ENCODE measurements at regions not wholly inside any gene's neighbourhood (a gene's known extent, or its start where the extent isn't known, plus 50 kb on each side); places are given as distances from the start of the nearest gene placed in this dataset.
"Not testable (repeated sequence)": the region's sequence is repeated elsewhere in the genome, so short reads cannot be mapped to it uniquely, and the experiment has no call there.

DNA sequence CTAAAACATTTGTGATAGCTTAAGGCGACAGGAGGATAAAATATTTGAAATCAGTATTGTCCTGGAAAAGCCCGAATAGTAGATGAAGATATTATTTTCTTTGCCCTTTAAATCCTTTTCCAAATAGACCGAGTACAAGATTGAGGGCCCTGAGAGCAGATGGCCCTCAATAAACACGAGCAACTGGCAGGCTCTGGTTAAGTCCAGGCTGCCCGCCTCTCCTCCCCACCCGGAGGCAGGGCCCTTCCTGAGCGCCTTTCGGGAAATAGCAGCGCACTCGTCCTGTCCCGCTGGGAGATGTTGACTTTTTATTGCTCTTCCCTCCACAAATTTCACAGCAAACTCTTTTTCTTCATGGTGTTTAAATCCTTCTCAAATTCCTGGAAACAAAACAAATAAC, 50.8 kb upstream of the MAX start:
- DNase-seq = no peak

- no peak for DNase-seq
Measured at GRCh38 chr14:65156568-65157366, 54.5 kb upstream of the MAX start.

GRCh38 chr14:65159281-65160062, 57.2 kb upstream of the MAX start:
- DNase-seq = no peak

DNA sequence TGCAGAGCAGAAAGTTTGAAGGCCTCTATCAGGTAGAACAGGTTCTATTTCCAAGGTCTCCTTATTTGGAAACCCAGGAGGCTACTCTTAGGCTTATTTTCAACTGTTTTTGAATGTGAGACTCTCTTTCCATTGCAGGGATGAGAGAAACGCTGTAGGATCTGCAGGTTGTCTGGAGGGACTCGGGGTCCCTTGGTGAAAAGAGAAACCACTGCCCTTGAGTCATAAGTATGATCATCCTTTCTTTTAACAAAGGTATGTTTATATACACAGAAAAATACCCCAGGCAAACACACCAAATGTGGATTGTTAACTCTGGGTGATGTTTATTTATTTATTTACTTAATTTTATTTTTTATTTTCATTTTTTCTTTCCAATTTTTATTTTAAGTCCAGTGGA, 57.8 kb upstream of the MAX start:
- DNase-seq = no peak

DNA sequence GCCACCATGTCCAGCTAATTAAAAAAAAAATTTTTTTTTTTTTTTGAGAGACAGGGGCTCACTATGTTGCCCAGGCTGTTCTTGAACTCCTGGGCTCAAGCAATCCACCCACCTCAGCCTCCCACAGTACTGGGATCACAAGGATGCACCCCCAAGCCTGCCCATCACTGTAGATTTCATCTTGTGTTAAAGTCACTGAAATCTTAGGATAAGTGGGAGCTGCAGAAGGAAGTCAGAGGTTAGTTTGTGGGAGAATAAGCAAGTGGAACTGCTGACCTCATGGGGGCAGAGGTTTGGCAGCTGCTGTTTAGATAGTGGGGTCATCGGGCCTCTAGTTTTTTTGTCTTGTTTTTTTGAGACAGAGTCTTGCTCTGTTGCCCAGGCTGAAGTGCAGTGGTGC, 59.7 kb upstream of the MAX start:
- DNase-seq = no peak

- DNase-seq = peak; percentile 65
Measured at GRCh38 chr14:65164068-65164824, 61.9 kb upstream of the MAX start.

- DNase-seq = no peak
Measured at GRCh38 chr14:65164825-65165135, 62.5 kb upstream of the MAX start.

DNA sequence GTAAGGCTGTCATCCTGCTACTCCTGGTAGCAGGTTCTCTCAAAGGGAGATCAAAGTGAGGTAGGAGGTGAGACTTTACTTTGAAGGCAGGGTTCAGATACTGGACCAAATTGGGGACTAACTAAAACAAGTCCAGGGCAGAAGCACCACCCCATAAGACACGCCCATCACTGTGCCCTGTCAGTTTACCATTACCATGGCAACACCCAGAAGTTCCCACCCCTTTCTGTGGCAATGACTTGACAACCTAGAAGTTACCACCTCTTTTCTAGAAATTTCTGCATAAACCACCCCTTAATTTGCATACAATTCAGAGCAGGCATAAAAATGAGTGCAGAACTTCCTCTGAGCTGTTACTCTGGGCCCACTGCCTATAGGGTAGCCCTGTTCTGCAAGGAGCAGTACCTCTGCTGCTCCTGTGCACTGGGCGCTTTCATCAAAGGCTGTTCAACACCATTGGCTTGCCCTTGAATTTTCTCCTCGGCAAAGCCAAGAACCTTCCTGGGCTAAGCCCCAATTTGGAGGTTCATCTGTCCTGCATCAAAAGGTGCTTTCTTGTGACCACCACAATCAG, 64.8 kb upstream of the MAX start:
- no peak for DNase-seq

- DNase-seq = no peak
Measured at GRCh38 chr14:65168840-65169239, 66.5 kb upstream of the MAX start.

DNA sequence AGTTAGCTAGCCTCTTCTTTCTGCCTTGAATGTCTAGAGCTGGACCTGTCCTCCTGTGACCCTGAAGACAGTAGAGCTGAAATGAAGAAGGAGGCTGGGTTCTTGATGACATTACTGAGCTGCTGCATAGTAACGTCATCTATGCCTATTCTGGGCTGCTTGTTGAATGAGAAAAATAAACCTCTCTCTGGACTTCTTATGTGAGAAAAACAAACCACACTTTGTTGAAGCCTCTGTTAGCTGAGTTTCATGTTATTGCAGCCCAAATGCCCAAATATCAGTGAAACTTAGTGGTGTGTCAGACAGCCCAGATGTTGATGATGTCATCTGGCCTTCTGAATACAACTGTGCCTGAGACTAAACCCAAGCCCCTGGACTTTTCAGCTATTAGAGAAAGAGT, 67.0 kb upstream of the MAX start:
- DNase-seq = no peak

DNA sequence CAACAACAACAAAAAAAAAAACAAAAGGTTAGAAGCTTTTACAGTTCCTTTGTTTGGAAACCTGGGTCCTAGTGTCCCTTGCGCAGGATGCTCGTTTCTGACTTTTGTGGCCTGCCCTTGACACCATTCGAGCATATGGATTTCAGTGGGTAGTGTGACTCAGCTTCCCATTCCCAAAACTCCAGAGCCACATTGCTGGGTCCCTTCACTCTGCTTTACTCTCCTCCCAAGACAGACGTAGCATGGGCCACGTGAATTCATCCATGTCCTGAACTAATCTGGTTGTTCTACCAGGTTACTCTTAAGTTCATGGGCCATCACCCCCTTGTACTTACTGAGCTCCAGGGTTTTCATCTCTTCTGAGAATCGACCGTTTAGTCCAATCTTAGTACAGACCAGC, 68.0 kb upstream of the MAX start:
- no peak for DNase-seq

DNA sequence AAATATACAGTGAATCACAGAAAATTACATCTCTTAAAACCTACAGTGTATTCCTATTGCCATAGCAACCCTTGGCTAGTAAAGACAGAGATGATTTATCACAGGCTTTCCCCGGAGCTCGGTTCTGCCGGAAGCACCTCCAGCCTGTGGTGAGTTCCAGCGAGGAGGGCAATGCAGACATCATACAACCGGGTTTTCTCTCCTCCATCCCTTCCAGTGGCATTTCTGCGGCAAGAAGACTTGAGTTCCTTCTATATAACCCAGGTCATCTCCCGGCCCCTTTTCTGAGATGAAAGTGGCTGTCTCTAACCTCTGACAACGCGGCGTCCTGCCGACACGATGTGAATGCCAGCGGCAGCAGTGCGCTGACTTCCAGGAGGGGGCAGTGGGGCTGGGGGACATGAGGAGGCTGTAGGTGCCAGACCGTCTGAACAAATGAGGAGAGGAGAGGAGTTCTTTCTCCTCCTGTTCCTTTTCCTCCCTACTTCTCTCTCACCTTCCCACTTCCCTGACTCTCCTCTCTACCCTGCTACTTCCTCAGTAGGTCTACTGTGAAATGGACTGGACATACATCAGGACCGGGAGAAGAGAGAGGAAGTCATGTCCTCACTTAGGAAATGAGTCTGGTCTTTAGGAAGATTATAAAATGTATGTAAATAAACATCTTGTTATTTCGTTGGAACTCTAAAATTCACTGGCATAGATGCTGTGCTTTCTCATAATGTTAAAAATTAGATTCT, 68.6 kb upstream of the MAX start:
- DNase-seq = peak; percentile 55

GRCh38 chr14:65173973-65174693, 71.8 kb upstream of the MAX start:
- no peak for DNase-seq

GRCh38 chr14:65174783-65175182, 72.5 kb upstream of the MAX start:
- no peak for DNase-seq

GRCh38 chr14:65177551-65177950, 75.2 kb upstream of the MAX start:
- DNase-seq = no peak

GRCh38 chr14:65179231-65179630, 76.9 kb upstream of the MAX start:
- DNase-seq = not testable (repeated sequence)

DNA sequence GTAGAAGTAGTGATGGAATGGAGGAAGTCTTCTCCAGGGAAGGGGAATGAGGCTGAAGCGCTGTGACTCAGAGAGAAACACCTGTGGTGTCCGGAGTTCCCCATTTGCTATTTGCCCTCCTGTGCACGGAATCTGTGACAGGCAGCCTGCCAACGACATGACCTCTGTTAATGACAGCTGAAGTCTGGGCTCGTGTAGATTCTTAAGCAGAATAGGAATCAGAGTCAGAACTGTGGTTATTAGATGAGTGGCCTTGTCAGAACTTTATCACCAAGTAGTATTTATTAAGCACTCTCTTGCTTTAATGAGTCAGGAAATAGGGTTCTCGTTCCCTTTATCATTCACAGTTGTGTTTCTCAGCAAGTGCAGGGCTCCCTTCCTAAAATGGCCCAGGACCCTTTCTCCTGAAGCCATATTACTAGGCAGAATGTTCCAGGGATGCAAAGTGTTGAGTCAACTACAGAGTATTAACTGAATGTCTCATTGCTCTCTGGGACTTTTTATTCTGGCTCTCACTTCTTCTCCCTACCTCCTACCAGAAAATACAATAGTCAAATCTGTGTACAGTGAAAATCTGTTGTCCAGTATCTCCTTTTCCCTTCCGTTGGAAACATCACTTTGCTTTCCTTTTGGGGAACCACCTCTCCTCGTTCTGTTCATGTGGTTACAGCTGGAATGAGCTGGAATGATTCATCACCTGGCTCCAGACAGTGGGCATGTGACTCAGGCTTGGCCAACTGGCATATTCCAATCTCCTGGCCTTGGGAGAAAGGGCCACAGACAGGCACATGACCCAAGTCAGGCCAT, 77.8 kb upstream of the MAX start:
- DNase-seq = peak; percentile 33

GRCh38 chr14:65180725-65181025, 78.4 kb upstream of the MAX start:
- DNase-seq = no peak

DNA sequence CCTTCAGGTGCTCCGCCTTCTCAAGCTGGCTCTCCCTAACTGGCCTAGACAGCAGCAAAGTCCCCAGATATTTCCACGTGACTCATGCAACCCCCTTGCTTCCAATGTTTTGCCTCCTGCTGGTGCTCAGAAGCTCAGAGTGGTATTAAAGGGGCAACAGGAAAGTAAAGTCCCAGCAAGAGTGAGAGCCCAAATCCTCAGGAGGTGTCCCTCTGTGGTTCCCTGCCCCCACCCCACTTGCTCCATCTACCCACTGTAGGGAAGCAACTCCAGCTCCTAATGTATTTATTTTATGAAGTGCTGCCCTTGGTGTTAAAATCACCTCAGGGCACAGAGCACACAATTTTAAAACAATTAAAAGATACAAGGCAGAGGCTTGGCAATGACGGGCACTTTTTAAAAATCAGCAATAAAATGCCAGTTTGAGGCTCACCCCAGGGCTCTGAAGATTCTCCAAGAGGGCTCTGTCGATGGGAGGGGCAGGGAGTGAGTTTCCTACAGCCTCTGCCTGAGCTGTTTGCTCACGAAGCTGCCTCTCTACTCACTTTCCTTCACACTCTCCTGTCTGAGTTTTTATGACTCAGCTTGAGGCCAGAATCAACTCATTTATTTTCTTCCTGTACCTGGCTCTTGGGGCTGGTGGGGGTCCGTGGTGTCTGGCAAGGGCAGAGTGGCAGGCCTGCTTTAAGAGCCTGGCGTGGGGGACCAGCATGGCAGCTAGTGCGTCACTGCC, 81.9 kb upstream of the MAX start:
- DNase-seq = no peak

- no peak for DNase-seq
Measured at GRCh38 chr14:65185829-65186228, 83.5 kb upstream of the MAX start.

- DNase-seq = no peak
Measured at GRCh38 chr14:65186951-65187350, 84.6 kb upstream of the MAX start.
